ENCODE measurements at regions not wholly inside any gene's neighbourhood (a gene's known extent, or its start where the extent isn't known, plus 50 kb on each side); places are given as distances from the start of the nearest gene placed in this dataset.
"Not testable (repeated sequence)": the region's sequence is repeated elsewhere in the genome, so short reads cannot be mapped to it uniquely, and the experiment has no call there.

- DNase-seq (ENCODE audit: low spot score) = no peak
These were observed 1129.3 kb upstream of the PCDH20 start for GRCh38 chr13:62544928-62545327.

- no peak for DNase-seq (ENCODE audit: low spot score)
These were observed 1121.9 kb upstream of the PCDH20 start for GRCh38 chr13:62537593-62537992.

- no peak for DNase-seq (ENCODE audit: low spot score)
These were observed 1110.0 kb upstream of the PCDH20 start for GRCh38 chr13:62525652-62526051.

DNA sequence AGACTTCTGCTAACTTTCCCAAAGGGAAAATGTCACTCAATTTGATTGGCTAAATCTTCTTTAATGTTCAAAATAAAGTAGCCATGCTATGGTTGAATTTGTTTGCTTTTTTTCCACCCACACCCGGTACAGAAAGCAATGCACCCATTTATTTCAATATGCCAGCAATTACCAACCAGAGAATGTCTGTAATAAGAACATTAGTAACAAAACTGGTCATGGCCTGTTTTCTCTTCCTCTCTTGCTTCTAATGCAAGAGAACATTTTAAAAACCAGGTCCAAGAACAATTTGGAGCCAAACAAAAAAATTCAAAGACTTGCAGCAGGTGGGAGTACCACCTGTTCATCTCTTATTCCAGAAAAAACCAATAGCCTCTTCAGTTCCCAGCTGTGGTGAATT lies 1108.8 kb upstream of the PCDH20 start:
- DNase-seq (ENCODE audit: low spot score) = no peak

DNA sequence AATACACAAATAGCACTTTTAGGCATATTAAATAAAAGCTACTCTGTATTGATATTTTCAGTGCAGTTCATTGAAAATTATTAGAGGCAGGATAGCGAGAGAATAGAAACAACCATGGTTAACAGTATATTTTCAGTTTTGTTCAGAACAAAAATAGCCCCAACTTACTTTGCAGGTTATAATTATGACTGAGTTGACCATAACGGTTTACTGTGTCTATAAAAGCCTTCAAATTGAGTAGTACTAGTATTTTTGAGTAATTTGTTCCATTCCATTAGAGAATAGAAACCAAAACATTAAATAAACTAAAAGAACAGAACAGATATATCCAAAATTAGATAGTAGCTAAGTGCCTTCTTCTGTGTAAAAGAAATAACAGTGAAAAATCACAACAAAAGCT lies 1108.4 kb upstream of the PCDH20 start:
- DNase-seq (ENCODE audit: low spot score) = no peak

DNA sequence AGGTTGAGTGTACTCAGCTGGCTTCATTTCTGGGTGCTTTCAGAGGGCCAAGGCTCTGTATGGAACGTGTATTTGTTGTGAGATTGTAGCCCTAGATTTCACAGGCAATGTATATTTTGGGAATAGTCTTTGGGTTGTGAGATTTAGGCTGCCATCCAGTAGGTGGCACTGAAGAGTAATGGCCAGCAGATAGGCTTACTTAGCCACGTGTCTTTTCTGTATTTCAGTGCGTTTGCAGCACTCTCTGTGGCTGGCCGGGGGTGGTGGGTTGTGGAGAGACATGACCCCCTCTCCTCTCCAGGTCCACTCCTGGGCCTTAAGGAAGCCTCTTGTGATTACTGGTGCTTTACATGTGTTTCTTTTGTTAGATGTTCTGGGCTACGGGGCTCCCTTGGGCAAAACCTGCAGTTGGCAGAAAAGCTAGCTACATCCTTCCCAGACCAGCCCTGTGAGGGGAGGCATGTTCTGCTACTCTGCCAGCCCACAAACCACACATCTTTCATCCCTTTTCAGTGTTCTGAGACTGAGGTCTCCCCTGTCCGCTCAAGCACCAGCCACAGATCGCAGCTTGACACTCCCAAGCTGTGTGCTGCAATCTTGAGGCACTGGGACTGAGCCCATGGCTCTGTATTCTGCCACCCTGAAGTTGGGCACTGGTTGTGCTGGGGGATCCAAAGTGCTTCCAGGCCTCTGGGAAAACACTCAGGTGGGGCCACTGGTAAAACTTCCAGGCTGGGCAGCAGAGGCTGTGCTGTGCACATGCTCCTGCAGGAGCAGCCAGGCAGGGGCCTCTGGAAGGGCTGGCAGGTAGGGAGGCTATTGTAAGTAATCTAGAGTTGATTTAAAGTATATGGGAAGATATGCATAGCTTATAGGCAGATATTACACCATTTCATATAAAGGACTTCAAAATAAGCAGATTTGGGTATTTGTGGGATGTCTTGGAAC lies 1096.8 kb upstream of the PCDH20 start:
- DNase-seq (ENCODE audit: low spot score) = no peak

DNA sequence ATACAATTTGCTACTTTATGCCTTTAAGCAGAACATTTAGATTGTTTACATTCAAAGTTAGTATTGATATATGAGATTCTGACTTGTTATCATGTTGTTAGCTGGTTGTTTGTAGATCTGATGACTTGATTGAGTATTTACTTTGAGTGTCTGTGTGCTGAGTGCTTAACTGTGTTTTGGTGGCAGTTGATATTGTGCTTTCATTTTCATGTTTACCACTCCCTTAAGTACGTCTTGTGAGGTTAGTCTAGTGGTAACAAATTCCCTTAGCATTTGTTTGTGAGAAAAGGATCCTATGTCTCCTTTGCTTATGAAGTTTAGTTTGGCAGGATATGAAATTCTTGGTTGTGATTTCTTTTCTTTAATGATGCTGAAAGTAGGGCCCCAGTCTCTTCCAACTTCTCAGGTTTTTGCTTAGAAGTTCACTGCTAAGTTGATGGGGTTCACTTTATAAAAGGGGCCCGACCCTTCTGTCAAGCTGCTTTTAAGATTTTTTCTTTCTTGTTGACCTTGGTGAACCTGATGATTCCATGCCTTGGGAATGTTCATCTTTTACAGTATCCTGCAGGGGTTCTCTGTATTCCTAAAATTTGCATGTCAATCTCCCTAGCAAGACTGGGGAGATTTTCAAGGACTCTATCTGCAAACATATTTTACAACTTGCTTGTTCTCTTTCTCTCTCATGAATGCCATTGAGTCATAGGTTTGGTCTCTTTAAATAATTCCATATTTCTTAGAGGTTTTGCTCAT lies 1095.4 kb upstream of the PCDH20 start:
- DNase-seq (ENCODE audit: low spot score) = no peak

- no peak for DNase-seq (ENCODE audit: low spot score)
These were observed 1086.9 kb upstream of the PCDH20 start for GRCh38 chr13:62502588-62502987.

GRCh38 chr13:62489731-62490130 lies 1074.1 kb upstream of the PCDH20 start:
- DNase-seq (ENCODE audit: low spot score) = no peak

DNA sequence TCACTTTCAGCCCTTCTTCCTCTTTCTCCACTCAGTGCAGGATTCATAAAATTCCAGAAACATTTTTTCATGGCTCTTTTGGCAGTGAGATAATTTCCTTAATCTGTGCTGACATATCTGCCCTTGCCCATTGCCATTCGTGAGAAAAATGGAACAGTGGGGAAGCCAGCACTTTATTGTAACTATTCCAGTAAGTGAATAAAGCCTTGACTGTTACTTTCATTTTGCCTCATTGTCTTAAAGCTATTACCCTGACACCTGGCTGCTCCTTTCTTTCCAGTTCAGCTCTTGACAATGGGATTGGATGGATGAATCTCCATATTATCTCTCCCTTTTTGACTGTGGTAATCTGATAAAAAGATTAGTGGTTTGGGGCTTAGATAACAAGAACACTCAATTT lies 1068.1 kb upstream of the PCDH20 start:
- no peak for DNase-seq (ENCODE audit: low spot score)

GRCh38 chr13:62482351-62482750 lies 1066.7 kb upstream of the PCDH20 start:
- DNase-seq (ENCODE audit: low spot score) = no peak

DNA sequence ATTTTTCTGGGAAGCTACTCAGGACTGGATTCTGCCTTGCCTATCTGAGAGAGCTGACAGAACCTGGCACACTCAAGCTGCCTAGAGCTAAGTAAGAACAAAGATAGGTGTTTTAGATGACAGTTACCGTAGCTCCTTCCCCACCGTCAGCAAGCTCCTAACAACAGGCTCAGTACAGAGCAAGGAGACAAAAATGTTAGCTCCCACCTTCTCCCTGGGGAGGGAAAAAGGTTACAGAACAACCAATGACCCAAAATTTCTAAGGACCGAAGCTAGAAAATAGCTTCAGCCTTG lies 1058.2 kb upstream of the PCDH20 start:
- no peak for DNase-seq (ENCODE audit: low spot score)

DNA sequence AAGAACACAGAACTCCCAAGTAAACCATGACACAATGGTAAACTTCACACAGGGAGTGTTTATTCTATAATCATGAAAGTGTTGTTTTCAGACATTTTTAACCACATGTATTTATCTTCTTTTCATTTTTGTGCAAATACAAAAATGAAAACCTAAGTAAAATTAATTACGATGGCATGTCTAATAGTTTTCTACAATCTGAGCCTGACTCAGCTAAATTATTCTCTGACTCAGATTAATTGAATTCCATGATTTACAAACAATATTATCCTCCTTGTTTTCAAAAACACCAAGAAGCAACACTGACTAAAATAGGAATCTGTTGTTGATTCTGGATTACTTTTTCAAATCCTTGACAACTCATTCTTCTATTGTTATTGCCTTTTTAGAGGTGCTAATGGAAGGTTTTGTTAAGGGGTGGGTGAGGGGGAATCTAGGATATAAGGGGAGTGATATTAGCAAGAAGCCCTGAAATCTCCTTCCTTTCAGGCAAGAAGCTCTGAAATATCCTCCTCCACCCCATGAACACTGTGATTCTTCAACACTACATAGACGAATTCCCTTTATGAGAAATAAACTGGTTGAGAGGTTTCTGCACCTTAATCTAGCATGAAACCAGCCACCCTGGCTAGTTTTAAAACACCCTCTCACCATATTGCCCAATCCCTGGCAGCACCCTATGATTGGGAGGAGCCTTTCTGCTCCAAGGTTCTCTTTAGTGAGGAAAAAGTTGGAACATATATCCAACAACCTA lies 1057.7 kb upstream of the PCDH20 start:
- DNase-seq (ENCODE audit: low spot score) = no peak

GRCh38 chr13:62453761-62454160 lies 1038.1 kb upstream of the PCDH20 start:
- no peak for DNase-seq (ENCODE audit: low spot score)

- DNase-seq (ENCODE audit: low spot score) = no peak
These were observed 1035.1 kb upstream of the PCDH20 start for GRCh38 chr13:62450759-62451158.

- not testable (repeated sequence) for DNase-seq (ENCODE audit: low spot score)
These were observed 1032.2 kb upstream of the PCDH20 start for GRCh38 chr13:62447771-62448382.

DNA sequence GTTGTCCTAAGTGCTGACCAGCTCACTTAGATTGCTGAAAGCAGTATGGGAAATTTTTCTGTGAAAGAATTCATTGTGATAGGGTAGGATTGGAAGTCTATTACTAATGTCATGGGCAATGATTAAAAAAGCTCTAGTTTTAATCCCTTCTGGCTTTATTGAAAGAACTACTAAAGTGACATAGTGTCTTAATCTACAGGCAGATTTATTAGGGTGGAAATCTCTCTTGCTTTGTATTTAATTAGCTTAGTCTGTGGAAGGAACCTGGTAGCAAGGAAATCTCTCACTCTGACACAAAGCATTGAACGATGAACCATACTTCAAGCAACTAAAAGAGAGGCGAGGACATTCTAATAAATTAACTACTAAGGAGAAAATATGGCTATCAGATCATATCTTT lies 1029.2 kb upstream of the PCDH20 start:
- no peak for DNase-seq (ENCODE audit: low spot score)

DNA sequence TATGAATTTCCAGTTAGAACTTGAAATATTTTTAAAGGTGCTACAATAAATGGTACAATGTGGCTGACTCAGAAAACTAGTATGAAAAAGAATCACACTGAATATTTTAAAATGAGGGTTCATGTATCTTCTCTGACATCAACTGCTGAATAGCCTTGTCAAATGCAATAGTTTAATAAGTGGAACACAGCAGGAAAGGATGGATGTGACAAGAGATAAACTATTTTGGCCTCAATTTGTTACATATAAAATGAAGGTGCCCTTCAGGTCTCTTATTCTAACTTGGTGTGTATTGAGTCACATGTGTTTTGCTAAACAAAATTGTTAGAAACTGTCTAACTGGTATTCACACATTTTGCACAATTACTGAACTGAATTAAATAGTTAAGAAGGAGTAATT lies 1018.4 kb upstream of the PCDH20 start:
- DNase-seq (ENCODE audit: low spot score) = no peak

DNA sequence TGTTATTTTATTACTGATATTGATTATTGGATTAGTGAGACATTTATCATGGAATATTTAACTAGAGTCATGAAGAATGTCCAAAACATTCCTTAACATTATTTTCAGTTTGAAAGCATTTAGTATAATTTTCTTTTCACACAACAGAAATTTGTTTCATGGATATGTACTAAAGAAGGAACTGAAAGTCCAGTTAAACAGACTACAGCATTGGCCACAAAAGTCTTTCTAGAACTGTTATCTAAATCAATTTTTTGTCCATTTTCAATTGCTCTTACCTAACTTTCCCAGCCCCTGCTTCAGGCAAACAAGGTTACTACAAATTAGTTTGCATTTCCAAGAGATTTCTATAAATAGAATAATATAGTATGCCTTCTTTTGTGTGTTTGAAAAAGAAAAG lies 1018.0 kb upstream of the PCDH20 start:
- no peak for DNase-seq (ENCODE audit: low spot score)

- no peak for DNase-seq (ENCODE audit: low spot score)
These were observed 1017.3 kb upstream of the PCDH20 start for GRCh38 chr13:62432906-62433305.

DNA sequence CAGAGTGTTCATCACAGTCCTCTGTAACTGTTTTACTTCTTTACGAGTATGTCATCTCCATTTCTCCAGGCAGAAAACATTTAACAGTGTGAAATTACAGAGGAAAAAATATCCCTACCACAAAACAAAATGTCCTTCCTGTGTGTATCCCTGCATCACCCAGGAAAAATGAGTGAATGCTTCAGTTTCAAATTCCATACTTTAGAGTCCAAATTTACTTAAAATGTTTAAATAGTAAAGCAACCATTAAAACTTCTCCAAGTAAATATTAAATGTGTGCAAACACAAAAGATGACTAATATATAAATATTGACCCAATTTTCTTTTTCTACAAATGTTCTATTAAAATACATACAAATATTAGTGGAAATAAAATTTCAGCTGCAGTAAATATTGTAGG lies 1016.6 kb upstream of the PCDH20 start:
- DNase-seq (ENCODE audit: low spot score) = no peak

DNA sequence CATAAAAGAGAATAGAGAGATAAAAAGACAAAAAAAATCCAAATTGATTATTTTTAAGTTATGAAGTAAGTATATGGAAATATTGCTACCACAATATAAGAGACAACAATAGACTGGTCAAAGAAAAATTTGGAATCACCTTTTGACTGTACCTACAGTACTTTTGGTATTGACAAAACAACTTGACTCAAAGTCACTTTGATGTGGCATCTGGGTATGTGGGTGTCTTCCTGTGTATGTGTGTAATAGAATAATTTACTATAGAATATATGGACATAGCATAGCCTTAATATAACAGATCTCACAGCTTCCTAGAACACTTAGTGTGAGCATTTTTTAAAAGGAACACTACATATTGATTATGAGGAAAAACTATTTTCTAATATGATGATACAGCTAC lies 1016.2 kb upstream of the PCDH20 start:
- no peak for DNase-seq (ENCODE audit: low spot score)

All from AG08395 (cell line).